ENCODE measurements at regions not wholly inside any gene's neighbourhood (a gene's known extent, or its start where the extent isn't known, plus 50 kb on each side); places are given as distances from the start of the nearest gene placed in this dataset.

DNA sequence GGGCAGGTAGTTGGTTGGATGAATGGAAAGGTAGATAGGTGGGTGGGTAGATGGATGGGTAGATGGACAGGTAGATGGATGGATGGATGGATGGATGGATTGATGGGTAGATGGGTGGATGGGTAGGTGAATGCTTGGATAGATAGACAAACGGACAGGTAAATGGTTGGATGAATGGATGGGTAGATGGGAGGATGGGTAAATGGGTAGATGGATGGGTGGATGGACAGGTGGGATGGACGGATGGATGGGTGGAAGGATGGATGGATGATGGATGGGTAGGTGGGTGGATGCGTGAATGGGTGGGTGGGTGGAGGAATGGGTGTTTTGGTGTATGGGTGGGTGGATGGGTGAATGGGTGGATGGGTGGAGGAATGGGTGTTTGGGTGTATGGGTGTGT is 50.1 kb upstream of the ASAP2 start:
- no peak for DNase-seq

DNA sequence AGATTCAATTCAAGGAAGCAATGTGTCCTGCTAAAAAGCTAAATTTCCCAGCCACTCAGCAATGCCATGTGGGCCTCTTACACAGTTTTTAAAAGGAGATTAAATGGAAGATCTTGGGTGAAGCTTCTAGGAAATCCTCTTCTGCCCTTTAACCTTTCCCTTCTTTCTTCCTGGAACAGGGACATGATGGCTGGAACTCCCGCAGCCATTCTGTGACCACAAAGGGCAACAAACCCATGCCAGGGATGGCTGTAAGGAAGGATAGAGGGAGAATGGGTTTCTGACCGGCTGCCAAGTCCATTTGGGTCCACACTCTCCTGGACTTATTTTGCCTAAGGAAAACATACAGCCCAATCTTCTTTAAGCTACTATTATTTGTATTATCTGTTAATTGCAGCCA is 52.6 kb upstream of the ASAP2 start:
- DNase-seq = no peak

GRCh38 chr2:9153643-9153980 is 53.0 kb upstream of the ASAP2 start:
- DNase-seq = no peak

DNA sequence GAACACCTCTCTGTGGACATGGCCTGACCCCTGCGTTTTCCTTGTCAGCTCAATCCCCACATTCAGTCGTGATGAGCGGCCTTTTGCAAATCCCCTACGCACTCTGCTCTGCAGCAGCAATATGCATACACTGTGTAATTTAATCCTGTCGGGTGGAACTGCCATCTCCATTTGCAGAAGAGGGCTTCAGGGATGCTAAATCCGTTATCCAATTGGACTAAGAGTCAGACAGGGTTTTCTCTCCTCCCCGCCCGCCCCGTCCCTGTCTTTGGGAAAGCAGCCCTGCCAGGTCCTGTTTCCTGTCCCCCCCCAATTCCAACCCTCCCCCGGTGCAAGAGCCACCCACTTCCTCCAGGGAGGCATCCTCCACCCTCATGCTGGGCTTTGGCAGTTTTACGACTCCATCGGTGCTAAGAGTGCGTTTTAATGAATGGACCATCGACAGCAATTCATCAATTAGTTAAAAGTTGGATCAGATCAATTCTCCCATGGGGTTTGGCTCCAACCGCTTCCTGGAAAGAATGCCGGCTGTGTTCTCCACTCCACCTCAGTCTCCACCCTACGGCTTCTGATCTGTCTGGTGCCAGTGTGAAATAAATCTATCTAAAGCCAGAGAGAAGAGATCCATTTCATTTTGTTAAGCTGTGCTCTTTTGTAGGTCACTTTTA is 53.5 kb upstream of the ASAP2 start:
- DNase-seq = no peak

- DNase-seq = no peak
These were observed 55.7 kb upstream of the ASAP2 start for GRCh38 chr2:9150906-9151305.

DNA sequence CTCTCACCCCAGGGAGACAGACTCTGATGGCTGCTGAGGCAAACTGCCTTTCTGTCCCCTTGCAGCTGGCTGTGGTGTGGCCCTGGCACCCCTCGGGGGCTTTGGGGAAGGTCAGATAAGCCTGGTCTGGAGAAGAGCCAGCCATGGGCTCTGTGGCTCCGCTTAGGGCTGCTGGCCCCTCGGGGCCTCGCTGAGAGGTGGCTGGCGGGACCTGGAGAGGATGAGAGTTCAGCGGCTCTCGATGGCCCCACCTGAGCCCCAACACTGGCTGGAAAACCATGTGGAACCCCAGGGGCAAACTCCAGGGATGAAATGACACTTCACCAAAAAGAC is 56.1 kb upstream of the ASAP2 start:
- no peak for DNase-seq

GRCh38 chr2:9149726-9150567 is 56.7 kb upstream of the ASAP2 start:
- DNase-seq = no peak

GRCh38 chr2:9149388-9149660 is 57.3 kb upstream of the ASAP2 start:
- no peak for DNase-seq

- DNase-seq = no peak
These were observed 60.0 kb upstream of the ASAP2 start for GRCh38 chr2:9146646-9147045.

DNA sequence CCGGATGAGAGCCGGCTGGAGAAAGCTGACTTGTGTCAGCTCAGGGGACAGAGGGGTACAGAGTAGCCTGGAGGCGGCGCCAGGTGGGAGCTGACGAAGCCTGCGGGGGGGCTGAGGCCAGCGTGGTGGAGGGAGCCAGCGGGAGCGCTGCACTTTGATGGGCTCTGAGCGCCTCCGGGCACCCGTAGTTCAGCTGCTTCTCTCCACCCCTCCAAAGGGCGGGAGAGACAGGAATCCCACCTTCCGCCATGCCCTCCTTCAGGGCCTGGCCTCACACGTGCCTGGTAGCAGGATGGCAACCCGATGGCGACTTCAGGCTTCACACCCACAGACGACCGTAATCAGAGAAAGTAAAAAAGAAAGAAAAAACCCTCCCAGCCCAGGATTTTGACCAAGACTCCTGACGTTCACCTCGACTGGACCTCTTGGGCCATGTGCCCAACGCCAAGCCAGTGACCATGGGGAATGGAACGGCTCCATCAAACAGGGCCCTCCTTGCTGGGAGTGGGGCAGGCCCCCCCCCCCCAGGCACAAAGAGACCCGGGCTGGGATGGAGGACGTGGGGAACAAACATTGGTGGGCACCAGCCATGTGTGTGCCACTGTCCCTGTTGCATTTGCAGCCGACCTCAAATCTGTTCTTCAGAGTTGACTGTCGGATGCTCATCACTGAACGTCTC is 60.7 kb upstream of the ASAP2 start:
- DNase-seq = no peak

GRCh38 chr2:9145109-9145751 is 61.4 kb upstream of the ASAP2 start:
- DNase-seq = no peak

- no peak for DNase-seq
These were observed 62.0 kb upstream of the ASAP2 start for GRCh38 chr2:9144617-9145016.

- DNase-seq = no peak
These were observed 62.6 kb upstream of the ASAP2 start for GRCh38 chr2:9144046-9144445.

- no peak for DNase-seq
These were observed 63.3 kb upstream of the ASAP2 start for GRCh38 chr2:9143264-9143815.

DNA sequence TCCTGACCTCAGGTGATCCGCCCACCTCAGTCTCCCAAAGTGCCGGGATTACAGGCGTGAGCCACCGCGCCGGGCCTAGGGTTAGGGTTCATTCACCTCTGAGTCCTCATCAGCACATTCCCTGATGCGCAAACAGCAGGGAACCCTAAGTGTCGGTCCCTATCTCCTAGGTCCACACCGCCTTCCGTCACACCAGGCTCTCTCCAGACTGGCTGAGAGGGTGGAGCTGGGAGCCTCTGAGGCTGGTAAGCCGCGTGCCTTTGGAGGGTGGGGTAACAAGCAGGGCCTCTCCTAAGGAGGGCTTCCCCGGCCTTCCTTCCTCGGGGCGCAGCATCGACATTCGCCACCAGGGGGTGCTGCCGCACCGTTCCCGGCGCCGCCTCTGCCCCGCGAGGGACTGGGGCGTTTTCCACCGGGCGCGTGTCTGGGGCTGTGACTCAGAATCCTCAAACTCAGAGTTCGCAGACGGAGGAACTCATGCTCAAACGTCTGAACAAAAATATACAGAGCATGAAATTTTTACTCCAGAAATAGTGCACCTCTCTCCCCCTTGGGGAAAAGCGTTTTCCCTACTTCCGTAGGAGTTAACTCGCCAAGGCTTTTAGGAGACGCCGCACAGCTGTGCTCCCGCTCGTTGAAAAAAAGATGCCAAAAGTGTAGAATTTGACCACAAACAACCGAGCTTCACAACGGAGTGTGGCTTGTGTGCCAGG is 63.9 kb upstream of the ASAP2 start:
- peak; percentile 93 for DNase-seq

DNA sequence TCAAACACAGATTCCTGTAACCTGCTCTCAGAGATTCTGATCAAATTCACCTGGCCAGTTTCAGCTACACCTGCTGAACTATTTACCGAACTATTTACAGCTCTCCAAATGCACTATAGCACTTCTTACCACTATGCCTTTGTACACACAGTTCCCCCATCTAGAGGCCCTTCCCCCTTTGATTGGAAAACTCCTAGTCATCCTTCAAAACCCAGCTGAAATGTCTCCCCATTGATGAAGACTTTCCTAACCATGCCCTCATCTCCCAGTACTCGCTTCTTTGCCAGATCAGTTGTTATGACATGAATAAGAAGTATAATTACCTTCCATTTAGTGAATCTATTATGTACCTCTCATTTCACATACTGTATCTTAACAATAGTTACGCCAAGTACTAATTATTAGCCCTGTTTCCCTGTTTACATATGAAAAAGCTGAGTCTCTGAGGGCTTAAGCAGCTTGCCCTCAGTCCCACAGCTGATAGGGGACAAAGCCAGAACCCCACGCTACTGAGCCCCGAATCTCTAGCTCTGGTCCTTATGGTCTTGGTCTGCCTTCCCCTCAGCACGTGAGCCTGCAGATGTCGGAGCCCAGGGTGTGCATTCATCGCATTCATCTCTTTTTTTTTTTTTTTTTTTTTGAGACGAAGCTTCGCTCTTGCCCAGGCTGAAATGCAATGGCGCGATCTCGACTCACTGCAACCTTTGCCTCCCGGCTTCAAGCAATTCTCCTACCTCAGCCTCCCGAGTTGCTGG is 64.7 kb upstream of the ASAP2 start:
- no peak for DNase-seq

DNA sequence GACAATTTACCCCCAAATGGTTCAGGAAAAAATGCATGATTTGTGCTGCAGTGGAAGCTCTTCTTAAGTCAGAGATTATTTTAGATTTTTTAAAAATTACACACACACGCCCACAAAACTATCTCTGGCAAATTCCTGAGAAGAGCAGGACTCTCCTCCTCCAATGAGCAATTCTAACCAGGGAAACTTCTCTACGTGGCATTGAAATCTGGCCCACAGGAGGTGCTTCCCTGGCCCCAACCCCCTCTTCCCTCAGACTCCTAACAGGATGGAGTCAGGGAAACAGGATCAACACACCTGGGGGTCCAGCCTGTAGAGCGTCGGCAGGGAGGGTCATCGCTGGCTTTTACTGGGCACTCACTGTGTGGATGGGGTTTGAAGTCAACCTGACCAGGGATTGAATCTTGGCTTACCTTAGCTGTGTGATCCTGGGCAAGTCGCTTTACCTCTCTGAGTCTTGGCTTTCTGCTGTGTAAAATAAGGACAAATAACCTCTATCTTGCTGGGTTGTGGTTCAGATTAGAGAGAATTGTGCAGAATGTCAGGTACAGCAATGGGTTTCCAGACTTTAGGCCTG is 65.4 kb upstream of the ASAP2 start:
- no peak for DNase-seq

DNA sequence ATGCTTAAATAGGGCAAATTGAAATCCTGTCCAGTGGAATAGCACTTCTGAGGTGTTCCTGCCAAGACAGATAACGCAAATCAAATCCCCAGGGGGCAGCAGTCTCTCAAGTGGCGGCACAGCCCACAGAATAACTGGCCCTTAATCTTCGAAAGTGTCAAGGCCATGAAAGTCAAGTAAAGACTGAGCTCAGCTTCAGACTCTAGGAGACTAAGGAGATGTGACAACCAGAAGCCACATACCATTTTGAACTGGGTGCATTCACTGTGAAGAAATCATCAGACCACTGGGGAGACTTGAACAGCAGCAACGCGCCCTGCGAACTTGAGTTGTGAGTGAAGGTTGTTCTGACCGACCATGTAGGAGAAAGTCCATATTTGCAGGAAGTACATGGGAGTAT is 66.0 kb upstream of the ASAP2 start:
- DNase-seq = no peak

- DNase-seq = peak; percentile 85
These were observed 66.8 kb upstream of the ASAP2 start for GRCh38 chr2:9139491-9140443.

- no peak for DNase-seq
These were observed 69.0 kb upstream of the ASAP2 start for GRCh38 chr2:9137379-9138150.

All from activated effector memory CD4-positive, alpha-beta T cell treated with anti-CD3 and anti-CD28 coated beads, Interleukin-2, amount 50 U/mL, for 16 hours (primary cell).